A549 (cell line): ENCODE measurements at regions not wholly inside any gene's neighbourhood (a gene's known extent, or its start where the extent isn't known, plus 50 kb on each side); places are given as distances from the start of the nearest gene placed in this dataset.

Source experiments
- ATAC-seq, 2 experiments: fragments of 200-7000 bp in 1 of 2; fragments of >200 bp in 1 of 2; cut with Nextera tagmentation in 1 of 2; cut with Tn5 transposase in 1 of 2; 3 replicates each; pipeline versions ENCODE4 v1.8.0 to v1.9.1; 2018 to 2020; ENCODE audit warnings: mild to moderate bottlenecking in 1 of 2, moderate library complexity in 1 of 2
- CTCF ChIA-PET: fragments of 300-600 bp; sonication (Branson Sonifier 250); formaldehyde crosslinking; extraction: SDS; loops from one replicate; lab custom pipeline; 2021; ENCODE audit warnings: antibody characterized with exemption, inconsistent platforms; lab: Yijun Ruan, JAX
- POLR2A ChIA-PET: fragments of 350-600 bp; formaldehyde crosslinking; extraction: SDS; loops from one replicate; lab custom pipeline; 2021; ENCODE audit warnings: antibody characterized with exemption, inconsistent platforms; lab: Yijun Ruan, JAX
- DNase-seq, 2 experiments: peaks; one replicate each; pipeline versions ENCODE4 v3.0.0 to v3.0.0-alpha.2; 2011 to 2016; ENCODE audit warnings: low read depth in 1 of 2, low spot score in 1 of 2
- FAIRE-seq: peaks from 2 replicates; lab custom pipeline; 2011; peaks lifted over from hg19 to GRCh38; lab: Jason Lieb, UNC
- H3K27ac ChIP-seq, 2 experiments: fragments of >200 bp; sonication (Bioruptor Twin); formaldehyde crosslinking; 3 replicates each; pipeline ENCODE4 v1.5.1; 2016 to 2017
- H3K4me1 ChIP-seq: fragments of >200 bp; sonication (Bioruptor Twin); formaldehyde crosslinking; 3 replicates; pipeline ENCODE4 v1.6.1; 2016
- H3K4me2 ChIP-seq: fragments of >200 bp; sonication (Bioruptor Twin); formaldehyde crosslinking; 3 replicates; pipeline ENCODE4 v1.6.1; 2016
- H3K4me3 ChIP-seq: fragments of >200 bp; sonication (Bioruptor Twin); formaldehyde crosslinking; 3 replicates; pipeline ENCODE4 v1.5.1; 2016
- H3K9me3 ChIP-seq: fragments of >200 bp; sonication (Bioruptor Twin); formaldehyde crosslinking; 3 replicates; pipeline ENCODE4 v1.6.1; 2016
- BHLHE40 ChIP-seq: IDR thresholded peaks from 2 replicates; pipeline ENCODE4 v1.6.1; 2012; ENCODE audit warnings: low read depth, low read length, inconsistent platforms
- CBX2 ChIP-seq: fragments of 200-600 bp; sonication (generic); IDR thresholded peaks from 2 replicates; pipeline ENCODE4 v1.6.1; 2016; ENCODE audit warnings: low read depth, mild to moderate bottlenecking, borderline replicate concordance
- CEBPB ChIP-seq, 2 experiments: fragments of >200 bp in 1 of 2; sonication (Bioruptor Twin) in 1 of 2; formaldehyde crosslinking in 1 of 2; IDR thresholded peaks; 2 replicates each; pipeline ENCODE4 v1.6.1; 2012 to 2016
- CHD2 ChIP-seq: fragments of 150-350 bp; IDR thresholded peaks from 2 replicates; pipeline ENCODE4 v1.6.1; 2014; ENCODE audit warnings: low read length; ENCODE audit not compliant: partially characterized antibody
- CHD4 ChIP-seq: fragments of 200-600 bp; sonication (generic); IDR thresholded peaks from 2 replicates; pipeline ENCODE4 v1.6.1; 2016; ENCODE audit warnings: antibody characterized with exemption, mild to moderate bottlenecking, borderline replicate concordance
- EHF ChIP-seq: fragments of 250-450 bp; sonication (Bioruptor Pico); IDR thresholded peaks from 2 replicates; pipeline ENCODE4 v1.5.0; 2020; ENCODE audit warnings: mild to moderate bottlenecking
- FOSB ChIP-seq: fragments of 250-450 bp; sonication (Bioruptor Pico); IDR thresholded peaks from 2 replicates; pipeline ENCODE4 v1.5.0; 2020; ENCODE audit warnings: mild to moderate bottlenecking, moderate library complexity
- FOSL2 ChIP-seq, 2 experiments: fragments of 450-650 bp in 1 of 2; fragments of >200 bp in 1 of 2; sonication (Bioruptor Twin) in 1 of 2; formaldehyde crosslinking; IDR thresholded peaks; 2 replicates each; pipeline versions ENCODE4 v1.5.0 to v1.6.1; 2016 to 2020; ENCODE audit warnings: mild to moderate bottlenecking in 1 of 2, moderate library complexity in 1 of 2
- HOXB13 ChIP-seq: fragments of 250-450 bp; sonication (Bioruptor Pico); IDR thresholded peaks from 2 replicates; pipeline ENCODE4 v1.5.0; 2020; ENCODE audit warnings: low read depth, mild to moderate bottlenecking, moderate library complexity
- HOXB5 ChIP-seq: fragments of 250-450 bp; sonication (Bioruptor Pico); IDR thresholded peaks from 2 replicates; pipeline ENCODE4 v1.5.0; 2020; ENCODE audit warnings: mild to moderate bottlenecking, moderate library complexity
- MAZ ChIP-seq: fragments of 150-350 bp; IDR thresholded peaks from 2 replicates; pipeline ENCODE4 v1.6.1; 2014; ENCODE audit warnings: antibody characterized with exemption, low read depth, low read length, borderline replicate concordance
- MYC ChIP-seq: IDR thresholded peaks from 2 replicates; pipeline ENCODE4 v1.6.1; 2012; ENCODE audit warnings: mild to moderate bottlenecking, inconsistent platforms, low read length, improper control_type of control experiment, borderline replicate concordance
- NR3C1 ChIP-seq: fragments of >200 bp; sonication (Bioruptor Twin); formaldehyde crosslinking; IDR thresholded peaks from 3 replicates; pipeline ENCODE4 v1.6.1; 2017
- PHF8 ChIP-seq: fragments of 200-600 bp; sonication (generic); IDR thresholded peaks from 2 replicates; pipeline ENCODE4 v1.6.1; 2016; ENCODE audit warnings: low read depth, mild to moderate bottlenecking, antibody characterized with exemption, moderate library complexity, borderline replicate concordance
- RAD21 ChIP-seq, 2 experiments: fragments of >200 bp in 1 of 2; sonication (Bioruptor Twin) in 1 of 2; formaldehyde crosslinking in 1 of 2; IDR thresholded peaks in 1 of 2; conservative IDR thresholded peaks in 1 of 2; 2 replicates in 1 of 2; 3 replicates in 1 of 2; pipeline ENCODE4 v1.6.1; 2012 to 2018; ENCODE audit warnings: inconsistent platforms in 1 of 2
- RARB ChIP-seq: fragments of 250-450 bp; sonication (Bioruptor Pico); IDR thresholded peaks from 2 replicates; pipeline ENCODE4 v1.8.0; 2021; ENCODE audit warnings: mild to moderate bottlenecking, moderate library complexity
- RCOR1 ChIP-seq: fragments of 150-350 bp; IDR thresholded peaks from 2 replicates; pipeline ENCODE4 v1.6.1; 2014; ENCODE audit warnings: antibody characterized with exemption, low read length, low read depth
- SREBF2 ChIP-seq: fragments of 450-650 bp; IDR thresholded peaks from 2 replicates; pipeline ENCODE4 v1.6.1; 2014; ENCODE audit warnings: mild to moderate bottlenecking, moderate library complexity
- ZC3H11A ChIP-seq: fragments of 450-650 bp; IDR thresholded peaks from 2 replicates; pipeline ENCODE4 v1.6.1; 2014; ENCODE audit warnings: antibody characterized with exemption, mild to moderate bottlenecking
- ZSCAN20 ChIP-seq: fragments of 250-450 bp; sonication (Bioruptor Pico); IDR thresholded peaks from 2 replicates; pipeline ENCODE4 v1.8.0; 2022; ENCODE audit warnings: mild to moderate bottlenecking, moderate library complexity
- WGBS: methylation state at CpG from one replicate; pipeline ENCODE4 v1.1.6; 2017; ENCODE audit errors: missing lambda C conversion rate; 5-methylcytosine and 5-hydroxymethylcytosine counted together
- TF ChIP-seq, protein P1 (sequence below): fragments of 250-450 bp; sonication (Bioruptor Pico); IDR thresholded peaks from 2 replicates; pipeline ENCODE4 v1.5.0; 2020; ENCODE audit warnings: low read depth, mild to moderate bottlenecking, moderate library complexity
- TF ChIP-seq, protein P2 (sequence below): fragments of 150-350 bp; IDR thresholded peaks from 2 replicates; pipeline ENCODE4 v1.6.1; 2014; ENCODE audit warnings: low read depth, mild to moderate bottlenecking, low read length
- TF ChIP-seq, protein P3 (sequence below): fragments of 200-600 bp; sonication (generic); IDR thresholded peaks from 2 replicates; pipeline ENCODE4 v1.6.1; 2016; ENCODE audit warnings: antibody characterized with exemption, mild to moderate bottlenecking, moderate library complexity
- TF ChIP-seq, protein P4 (sequence below): fragments of >200 bp; sonication (Bioruptor Twin); formaldehyde crosslinking; IDR thresholded peaks from 3 replicates; pipeline ENCODE4 v1.5.1; 2016
- TF ChIP-seq, protein P5 (sequence below): fragments of 450-650 bp; IDR thresholded peaks from 2 replicates; pipeline ENCODE4 v1.6.1; 2014; ENCODE audit warnings: antibody characterized with exemption

DNA sequence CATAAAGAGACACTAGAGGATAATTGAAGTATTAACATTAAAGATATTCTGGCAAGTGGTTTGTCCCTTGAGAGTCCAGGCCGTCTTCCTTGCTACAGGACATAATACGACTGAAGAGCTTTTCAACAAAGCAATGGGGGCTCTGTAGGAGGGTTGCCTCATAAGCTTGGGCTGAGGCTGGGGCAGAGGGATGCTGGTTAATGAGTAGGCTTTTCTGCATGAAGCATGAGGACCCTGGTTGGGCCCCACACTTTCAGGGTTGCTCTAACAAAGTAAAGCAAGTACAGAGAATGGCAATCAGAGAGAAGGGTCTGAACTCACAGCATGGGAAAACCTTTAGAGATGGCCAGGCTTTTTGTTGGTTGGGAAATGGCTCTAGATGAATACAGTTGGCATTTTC, 281.3 kb downstream of the IDS start (continued):
- TF ChIP-seq, protein P1, sequence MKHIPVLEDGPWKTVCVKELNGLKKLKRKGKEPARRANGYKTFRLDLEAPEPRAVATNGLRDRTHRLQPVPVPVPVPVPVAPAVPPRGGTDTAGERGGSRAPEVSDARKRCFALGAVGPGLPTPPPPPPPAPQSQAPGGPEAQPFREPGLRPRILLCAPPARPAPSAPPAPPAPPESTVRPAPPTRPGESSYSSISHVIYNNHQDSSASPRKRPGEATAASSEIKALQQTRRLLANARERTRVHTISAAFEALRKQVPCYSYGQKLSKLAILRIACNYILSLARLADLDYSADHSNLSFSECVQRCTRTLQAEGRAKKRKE (CRISPR knock-in tag): no peak
- TF ChIP-seq FOSB (CRISPR knock-in tag) (no peak), RAD21 (conservative IDR thresholded peaks at IDR 0.05 in 1 of 2, IDR thresholded peaks at IDR 0.05 in 1 of 2) (no peak), CBX2 (no peak), NR3C1 (no peak)

DNA sequence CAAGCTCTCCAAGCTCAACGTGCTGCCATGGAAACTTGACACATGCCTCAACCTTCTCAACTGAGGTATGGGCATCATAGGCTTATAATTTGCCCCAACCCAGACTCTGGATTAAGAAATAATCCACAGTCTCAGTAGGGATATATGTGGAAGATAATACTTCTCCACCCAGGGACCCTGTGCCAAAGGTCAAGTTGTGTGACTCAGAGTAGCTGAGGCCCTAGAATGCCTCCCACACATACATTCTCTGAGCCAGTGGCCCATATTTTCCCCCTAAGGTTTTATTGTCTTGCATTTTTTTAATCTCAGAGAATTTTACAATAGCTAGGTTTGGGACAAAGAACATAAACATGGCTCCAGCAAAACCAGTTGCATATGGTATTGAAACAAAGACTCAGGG, 283.1 kb downstream of the IDS start:
- FAIRE-seq: no peak
- CTCF ChIA-PET: no interaction called here

DNA sequence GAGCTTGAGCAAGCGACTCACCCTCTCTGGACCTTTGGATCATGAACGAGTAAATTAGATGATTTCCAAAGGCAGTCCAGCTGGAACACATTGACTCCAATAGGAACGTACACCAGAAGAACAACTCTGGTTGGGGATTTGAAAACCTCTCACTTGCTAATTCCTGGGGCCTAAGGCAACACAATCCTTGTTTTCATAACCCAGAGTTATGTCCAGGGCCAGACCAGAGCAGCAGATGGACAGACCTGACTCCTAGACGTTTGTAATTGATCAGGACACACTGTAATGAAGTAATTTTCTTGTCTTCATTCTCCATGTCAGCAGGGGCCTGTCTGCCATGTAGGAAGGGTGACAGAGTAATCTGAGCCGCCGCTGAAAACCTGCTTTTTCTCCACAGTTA, 283.9 kb downstream of the IDS start:
- ChIA-PET POLR2A (no interaction called here), CTCF (no interaction called here)
- no peak overlapping the region for H3K4me2 ChIP-seq
- 2% methylated on average over 6 of the region's 6 CpGs for WGBS
- FAIRE-seq (no peak), ATAC-seq (no peak), DNase-seq (no peak)
- TF ChIP-seq, protein P2, sequence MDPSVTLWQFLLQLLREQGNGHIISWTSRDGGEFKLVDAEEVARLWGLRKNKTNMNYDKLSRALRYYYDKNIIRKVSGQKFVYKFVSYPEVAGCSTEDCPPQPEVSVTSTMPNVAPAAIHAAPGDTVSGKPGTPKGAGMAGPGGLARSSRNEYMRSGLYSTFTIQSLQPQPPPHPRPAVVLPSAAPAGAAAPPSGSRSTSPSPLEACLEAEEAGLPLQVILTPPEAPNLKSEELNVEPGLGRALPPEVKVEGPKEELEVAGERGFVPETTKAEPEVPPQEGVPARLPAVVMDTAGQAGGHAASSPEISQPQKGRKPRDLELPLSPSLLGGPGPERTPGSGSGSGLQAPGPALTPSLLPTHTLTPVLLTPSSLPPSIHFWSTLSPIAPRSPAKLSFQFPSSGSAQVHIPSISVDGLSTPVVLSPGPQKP: no peak
- TF ChIP-seq HOXB5 (CRISPR knock-in tag): no peak
- no peak for TF ChIP-seq MAZ
- no peak for TF ChIP-seq CHD2
- TF ChIP-seq EHF (CRISPR knock-in tag): no peak
- no peak for TF ChIP-seq RCOR1
- TF ChIP-seq PHF8: no peak
- TF ChIP-seq RARB (CRISPR knock-in tag): no peak
- TF ChIP-seq MYC: no peak
- TF ChIP-seq, protein P3, sequence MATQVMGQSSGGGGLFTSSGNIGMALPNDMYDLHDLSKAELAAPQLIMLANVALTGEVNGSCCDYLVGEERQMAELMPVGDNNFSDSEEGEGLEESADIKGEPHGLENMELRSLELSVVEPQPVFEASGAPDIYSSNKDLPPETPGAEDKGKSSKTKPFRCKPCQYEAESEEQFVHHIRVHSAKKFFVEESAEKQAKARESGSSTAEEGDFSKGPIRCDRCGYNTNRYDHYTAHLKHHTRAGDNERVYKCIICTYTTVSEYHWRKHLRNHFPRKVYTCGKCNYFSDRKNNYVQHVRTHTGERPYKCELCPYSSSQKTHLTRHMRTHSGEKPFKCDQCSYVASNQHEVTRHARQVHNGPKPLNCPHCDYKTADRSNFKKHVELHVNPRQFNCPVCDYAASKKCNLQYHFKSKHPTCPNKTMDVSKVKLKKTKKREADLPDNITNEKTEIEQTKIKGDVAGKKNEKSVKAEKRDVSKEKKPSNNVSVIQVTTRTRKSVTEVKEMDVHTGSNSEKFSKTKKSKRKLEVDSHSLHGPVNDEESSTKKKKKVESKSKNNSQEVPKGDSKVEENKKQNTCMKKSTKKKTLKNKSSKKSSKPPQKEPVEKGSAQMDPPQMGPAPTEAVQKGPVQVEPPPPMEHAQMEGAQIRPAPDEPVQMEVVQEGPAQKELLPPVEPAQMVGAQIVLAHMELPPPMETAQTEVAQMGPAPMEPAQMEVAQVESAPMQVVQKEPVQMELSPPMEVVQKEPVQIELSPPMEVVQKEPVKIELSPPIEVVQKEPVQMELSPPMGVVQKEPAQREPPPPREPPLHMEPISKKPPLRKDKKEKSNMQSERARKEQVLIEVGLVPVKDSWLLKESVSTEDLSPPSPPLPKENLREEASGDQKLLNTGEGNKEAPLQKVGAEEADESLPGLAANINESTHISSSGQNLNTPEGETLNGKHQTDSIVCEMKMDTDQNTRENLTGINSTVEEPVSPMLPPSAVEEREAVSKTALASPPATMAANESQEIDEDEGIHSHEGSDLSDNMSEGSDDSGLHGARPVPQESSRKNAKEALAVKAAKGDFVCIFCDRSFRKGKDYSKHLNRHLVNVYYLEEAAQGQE: no peak
- TF ChIP-seq CEBPB (IDR thresholded peaks at IDR 0.05): no peak
- no peak for TF ChIP-seq NR3C1
- TF ChIP-seq, protein P4, sequence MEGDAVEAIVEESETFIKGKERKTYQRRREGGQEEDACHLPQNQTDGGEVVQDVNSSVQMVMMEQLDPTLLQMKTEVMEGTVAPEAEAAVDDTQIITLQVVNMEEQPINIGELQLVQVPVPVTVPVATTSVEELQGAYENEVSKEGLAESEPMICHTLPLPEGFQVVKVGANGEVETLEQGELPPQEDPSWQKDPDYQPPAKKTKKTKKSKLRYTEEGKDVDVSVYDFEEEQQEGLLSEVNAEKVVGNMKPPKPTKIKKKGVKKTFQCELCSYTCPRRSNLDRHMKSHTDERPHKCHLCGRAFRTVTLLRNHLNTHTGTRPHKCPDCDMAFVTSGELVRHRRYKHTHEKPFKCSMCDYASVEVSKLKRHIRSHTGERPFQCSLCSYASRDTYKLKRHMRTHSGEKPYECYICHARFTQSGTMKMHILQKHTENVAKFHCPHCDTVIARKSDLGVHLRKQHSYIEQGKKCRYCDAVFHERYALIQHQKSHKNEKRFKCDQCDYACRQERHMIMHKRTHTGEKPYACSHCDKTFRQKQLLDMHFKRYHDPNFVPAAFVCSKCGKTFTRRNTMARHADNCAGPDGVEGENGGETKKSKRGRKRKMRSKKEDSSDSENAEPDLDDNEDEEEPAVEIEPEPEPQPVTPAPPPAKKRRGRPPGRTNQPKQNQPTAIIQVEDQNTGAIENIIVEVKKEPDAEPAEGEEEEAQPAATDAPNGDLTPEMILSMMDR: no peak
- TF ChIP-seq FOSB (CRISPR knock-in tag): no peak
- TF ChIP-seq HOXB13: no peak
- TF ChIP-seq ZC3H11A: no peak
- H3K4me3 ChIP-seq: no peak overlapping the region
- H3K27ac ChIP-seq: no peak overlapping the region
- no peaks in the 10 kb centered on the region for H3K9me3 ChIP-seq
- H3K4me1 ChIP-seq: no peaks in the 10 kb centered on the region

More for the DNA sequence above, 283.1 kb downstream of the IDS start:
- DNase-seq (no peak), ATAC-seq (no peak)
- WGBS: 0% methylated on average over 1 of the region's 1 CpG
- POLR2A ChIA-PET: no interaction called here
- H3K4me1 ChIP-seq: no peaks in the 10 kb centered on the region
- no peak overlapping the region for H3K4me2 ChIP-seq
- H3K9me3 ChIP-seq: no peaks in the 10 kb centered on the region
- no peak overlapping the region for H3K27ac ChIP-seq
- TF ChIP-seq BHLHE40 (no peak), RAD21 (conservative IDR thresholded peaks at IDR 0.05 in 1 of 2, IDR thresholded peaks at IDR 0.05 in 1 of 2) (no peak), FOSL2 (IDR thresholded peaks at IDR 0.05) (no peak), FOSL2 (CRISPR knock-in tag; IDR thresholded peaks at IDR 0.05) (no peak), SREBF2 (no peak), CHD4 (no peak), ZSCAN20 (CRISPR knock-in tag) (no peak)
- TF ChIP-seq, protein P5, sequence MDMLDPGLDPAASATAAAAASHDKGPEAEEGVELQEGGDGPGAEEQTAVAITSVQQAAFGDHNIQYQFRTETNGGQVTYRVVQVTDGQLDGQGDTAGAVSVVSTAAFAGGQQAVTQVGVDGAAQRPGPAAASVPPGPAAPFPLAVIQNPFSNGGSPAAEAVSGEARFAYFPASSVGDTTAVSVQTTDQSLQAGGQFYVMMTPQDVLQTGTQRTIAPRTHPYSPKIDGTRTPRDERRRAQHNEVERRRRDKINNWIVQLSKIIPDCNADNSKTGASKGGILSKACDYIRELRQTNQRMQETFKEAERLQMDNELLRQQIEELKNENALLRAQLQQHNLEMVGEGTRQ: no peak
- H3K4me3 ChIP-seq: no peak overlapping the region
